Jurkat, Clone E6-1 (cell line): ENCODE measurements at regions not wholly inside any gene's neighbourhood (a gene's known extent, or its start where the extent isn't known, plus 50 kb on each side); places are given as distances from the start of the nearest gene placed in this dataset.
"Not testable (repeated sequence)": the region's sequence is repeated elsewhere in the genome, so short reads cannot be mapped to it uniquely, and the experiment has no call there.

Experiments used
- DNase-seq: peaks from one replicate; pipeline ENCODE4 v3.0.0-alpha.2; 2011; ENCODE audit warnings: low read depth, low spot score
- H3K4me3 ChIP-seq: 2 replicates; pipeline ENCODE4 v1.5.1; 2011; ENCODE audit warnings: mild to moderate bottlenecking, low read length, control low read depth, moderate library complexity

GRCh38 chr12:89879766-89880165 is 171.1 kb upstream of the ATP2B1 start:
- no peak for DNase-seq
- H3K4me3 ChIP-seq = no peak overlapping the region

GRCh38 chr12:89878950-89879349 is 170.3 kb upstream of the ATP2B1 start:
- DNase-seq = no peak
- H3K4me3 ChIP-seq = no peak overlapping the region

DNA sequence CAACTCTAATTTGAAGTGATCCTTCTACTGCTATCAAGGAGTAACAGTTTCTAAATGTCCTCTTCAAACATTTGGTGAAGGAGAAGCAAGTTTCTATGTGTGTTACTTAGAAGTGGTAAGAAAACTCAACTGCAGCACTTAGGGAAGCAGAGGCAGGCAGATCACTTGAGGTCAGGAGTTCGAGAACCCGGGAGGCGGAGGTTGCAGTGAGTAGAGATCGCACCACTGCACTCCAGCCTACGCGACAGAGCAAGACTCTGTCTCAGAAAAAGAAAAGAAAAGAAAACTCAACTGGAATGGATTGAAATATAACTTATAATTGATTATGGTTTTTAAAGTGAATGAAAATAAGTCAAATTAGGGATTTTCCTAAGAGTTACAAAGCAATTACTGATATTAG is 169.7 kb upstream of the ATP2B1 start:
- no peak for DNase-seq
- no peak overlapping the region for H3K4me3 ChIP-seq

GRCh38 chr12:89877671-89878070 is 169.0 kb upstream of the ATP2B1 start:
- no peak for DNase-seq
- H3K4me3 ChIP-seq = no peak overlapping the region

- H3K4me3 ChIP-seq = no peak overlapping the region
- no peak for DNase-seq
Observed at GRCh38 chr12:89877136-89877535, 168.5 kb upstream of the ATP2B1 start.

GRCh38 chr12:89875809-89876208 is 167.2 kb upstream of the ATP2B1 start:
- H3K4me3 ChIP-seq = no peak overlapping the region
- DNase-seq = no peak

GRCh38 chr12:89875225-89875624 is 166.6 kb upstream of the ATP2B1 start:
- no peak for DNase-seq
- no peak overlapping the region for H3K4me3 ChIP-seq

- H3K4me3 ChIP-seq = no peak overlapping the region
Observed at GRCh38 chr12:89874146-89874545, 165.5 kb upstream of the ATP2B1 start.

GRCh38 chr12:89873745-89874144 is 165.1 kb upstream of the ATP2B1 start:
- H3K4me3 ChIP-seq = no peak overlapping the region

More at GRCh38 chr12:89874146-89874545, 165.5 kb upstream of the ATP2B1 start:
- DNase-seq = no peak

DNA sequence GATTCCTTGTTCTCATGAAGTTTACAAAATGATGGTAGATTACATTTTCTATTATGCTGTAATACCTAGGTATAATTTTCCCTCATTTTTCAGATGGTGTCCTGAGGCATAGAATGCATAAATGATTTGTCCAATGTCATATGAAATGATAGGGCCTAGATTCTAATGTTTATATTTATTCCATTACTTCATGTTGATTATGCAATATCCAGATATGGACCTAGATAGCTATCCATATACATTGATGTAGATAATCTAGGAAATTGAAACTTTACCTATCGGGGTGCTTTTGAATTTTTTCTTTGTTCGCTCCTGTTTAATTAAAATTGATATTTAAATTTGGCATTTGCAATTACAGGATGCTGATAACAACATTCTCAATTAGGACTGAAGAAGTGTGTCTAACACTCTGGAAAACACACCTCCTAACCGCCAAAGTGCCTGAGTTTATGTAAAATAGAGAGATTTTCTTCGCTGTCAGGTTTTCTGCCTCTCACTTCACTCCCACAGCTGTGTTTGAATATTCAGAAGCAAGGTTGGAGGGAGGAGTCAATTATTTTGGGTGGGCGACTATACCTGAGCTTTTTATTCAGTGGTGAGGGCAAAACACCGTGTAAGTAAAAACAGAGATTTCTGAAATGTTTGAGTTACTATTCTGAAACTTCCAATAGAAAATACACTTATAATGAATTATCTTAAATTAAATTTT is 164.4 kb upstream of the ATP2B1 start:
- no peak for DNase-seq
- no peak overlapping the region for H3K4me3 ChIP-seq

More at GRCh38 chr12:89873745-89874144, 165.1 kb upstream of the ATP2B1 start:
- no peak for DNase-seq

- DNase-seq = no peak
- no peak overlapping the region for H3K4me3 ChIP-seq
Observed at GRCh38 chr12:89870413-89871184, 162.0 kb upstream of the ATP2B1 start.

DNA sequence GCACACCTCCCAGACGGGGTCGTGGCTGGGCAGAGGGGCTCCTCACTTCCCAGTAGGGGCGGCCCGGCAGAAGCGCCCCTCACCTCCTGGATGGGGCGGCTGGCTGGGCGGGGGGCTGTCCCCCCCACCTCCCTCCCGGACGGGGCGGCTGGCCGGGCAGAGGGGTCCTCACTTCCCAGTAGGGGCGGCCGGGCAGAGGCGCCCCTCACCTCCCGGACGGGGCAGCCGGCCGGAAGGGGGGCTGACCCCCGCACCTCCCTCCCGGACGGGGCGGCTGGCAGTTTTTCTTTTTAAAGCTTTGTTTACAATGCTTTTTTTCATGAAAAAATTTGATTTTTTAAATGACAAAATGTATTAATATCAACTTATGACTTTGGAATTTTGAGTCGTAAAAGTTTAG is 159.0 kb upstream of the ATP2B1 start:
- DNase-seq, H3K4me3 ChIP-seq: not testable (repeated sequence)

DNA sequence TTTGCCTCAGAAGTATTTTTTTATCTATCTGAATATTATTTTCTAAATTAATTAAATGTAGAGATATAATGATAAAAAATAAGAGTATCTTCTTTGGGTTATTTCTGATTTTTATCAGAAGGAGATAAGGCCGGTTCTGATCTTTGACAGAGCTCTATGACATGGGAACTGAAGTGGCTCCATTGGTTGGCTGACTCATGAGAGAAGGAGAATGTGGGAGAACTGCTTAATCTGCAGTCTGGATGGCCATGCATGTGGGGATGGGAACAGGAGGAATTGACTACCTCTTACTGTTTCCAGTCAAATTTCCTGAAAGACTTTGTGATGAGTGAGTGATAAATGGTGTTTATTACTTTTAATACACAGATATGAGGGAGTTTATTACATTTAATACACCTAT is 155.8 kb upstream of the ATP2B1 start:
- DNase-seq = no peak
- no peak overlapping the region for H3K4me3 ChIP-seq

DNA sequence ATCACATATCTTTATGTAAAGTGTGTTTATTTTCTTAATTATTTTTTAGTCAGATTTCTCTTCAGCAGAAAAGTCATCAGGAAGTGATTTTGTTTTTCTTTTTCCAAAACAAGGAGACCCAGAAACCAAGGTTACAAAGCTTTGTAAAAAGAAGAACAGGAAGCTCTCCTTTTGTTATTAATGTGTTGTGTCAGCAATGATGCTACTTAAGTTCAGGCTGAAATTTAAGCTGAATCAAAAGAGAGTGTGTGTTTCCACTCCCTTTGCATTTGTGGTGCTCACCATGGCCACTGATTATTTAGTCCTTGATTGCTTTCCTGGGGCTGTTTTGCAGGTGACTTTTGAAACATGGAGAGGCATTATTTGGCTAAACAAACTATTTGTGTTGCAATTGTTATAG is 155.3 kb upstream of the ATP2B1 start:
- DNase-seq = no peak
- H3K4me3 ChIP-seq = no peak overlapping the region

DNA sequence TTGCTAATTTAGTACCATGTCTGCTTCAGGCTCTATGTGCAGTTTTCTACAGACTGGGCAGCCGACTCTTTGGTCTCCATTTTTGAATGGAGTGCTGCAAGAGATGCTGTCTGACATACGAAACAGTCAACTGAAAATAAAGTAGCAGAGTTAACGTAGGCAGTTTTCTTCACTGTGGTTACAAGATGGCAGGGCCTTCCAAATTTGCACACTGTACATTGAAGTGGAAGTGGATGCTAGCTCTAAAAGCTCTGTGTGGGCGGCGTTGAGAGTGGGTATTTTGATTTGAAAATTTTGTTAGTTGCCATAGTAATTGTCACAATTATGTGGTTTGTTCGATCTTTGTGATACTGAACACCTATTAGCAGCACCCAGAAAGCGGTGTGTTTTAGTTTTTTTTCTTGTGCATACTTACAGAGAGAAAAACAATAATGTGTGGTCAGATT is 154.9 kb upstream of the ATP2B1 start:
- H3K4me3 ChIP-seq = no peak overlapping the region
- DNase-seq = no peak

DNA sequence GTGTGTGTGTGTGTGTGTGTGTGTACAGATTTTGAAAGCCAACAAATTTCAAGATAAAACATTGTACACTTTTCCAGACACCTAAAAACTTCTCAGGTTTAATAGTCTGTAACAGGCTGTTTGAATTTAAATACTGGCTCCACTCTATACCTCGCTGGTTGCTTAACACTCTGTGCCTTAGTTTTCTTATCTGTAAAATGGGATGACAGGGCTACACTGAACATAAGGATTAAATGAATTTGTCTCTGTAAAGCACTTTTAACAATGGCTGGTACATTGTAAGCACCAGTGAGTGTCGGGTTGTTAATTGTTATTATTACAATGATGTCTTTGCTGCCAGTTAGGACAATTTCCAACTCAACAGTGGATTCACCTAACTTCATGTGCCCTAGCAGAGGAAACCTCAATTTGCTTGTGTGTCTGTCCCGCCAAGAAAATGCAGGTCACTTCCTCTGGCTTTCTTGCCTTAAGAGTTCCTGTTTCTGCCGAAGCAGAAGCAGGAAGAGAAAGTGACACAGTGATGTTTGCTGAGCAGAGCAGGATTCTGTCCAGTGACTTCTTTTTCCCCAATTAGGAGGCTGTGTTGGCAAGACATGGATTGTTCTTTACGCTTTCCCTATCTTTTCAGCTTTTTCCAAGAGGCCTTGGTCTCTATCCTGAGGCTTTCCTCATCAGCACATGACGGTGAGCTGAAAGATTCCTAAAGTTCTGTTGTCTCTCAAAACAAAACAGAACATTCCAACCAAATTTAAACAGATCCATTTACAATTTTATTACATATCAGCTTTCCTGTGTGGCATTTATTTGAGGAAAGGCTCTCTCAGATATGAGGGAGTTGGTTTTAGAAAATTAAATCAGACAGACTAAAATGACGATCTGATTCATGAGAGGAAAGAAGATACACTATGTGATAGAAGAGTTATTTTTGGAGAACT is 154.1 kb upstream of the ATP2B1 start:
- peak; percentile 29 for DNase-seq
- no peak overlapping the region for H3K4me3 ChIP-seq

DNA sequence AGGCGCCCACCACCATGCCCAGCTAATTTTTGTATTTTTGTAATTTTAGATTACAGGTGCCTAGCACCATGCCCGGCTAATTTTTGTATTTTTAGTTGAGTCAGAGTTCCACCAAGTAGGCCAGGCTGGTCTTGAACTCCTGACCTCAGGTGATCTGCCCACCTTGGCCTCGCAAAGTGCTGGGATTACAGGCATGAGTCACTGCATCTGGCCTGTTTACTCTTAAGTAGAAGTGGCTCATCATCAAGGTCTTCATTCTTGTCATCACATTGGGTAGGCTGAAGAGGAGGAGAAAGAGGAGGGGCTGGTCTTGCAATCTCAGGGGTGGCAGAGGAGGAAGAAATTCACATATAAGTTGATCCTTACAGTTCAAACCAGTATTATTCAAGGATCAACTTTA is 152.4 kb upstream of the ATP2B1 start:
- DNase-seq = no peak
- no peak overlapping the region for H3K4me3 ChIP-seq

GRCh38 chr12:89859508-89860220 is 151.0 kb upstream of the ATP2B1 start:
- DNase-seq = no peak
- H3K4me3 ChIP-seq = no peak overlapping the region

GRCh38 chr12:89858718-89859117 is 150.1 kb upstream of the ATP2B1 start:
- no peak overlapping the region for H3K4me3 ChIP-seq
- DNase-seq = no peak
